ENCODE measurements at regions not wholly inside any gene's neighbourhood (a gene's known extent, or its start where the extent isn't known, plus 50 kb on each side); places are given as distances from the start of the nearest gene placed in this dataset.

- no peak for TF ChIP-seq CTCF (conservative IDR thresholded peaks at IDR 0.05)
- no peaks in the 10 kb centered on the region for H3K4me1 Mint-ChIP-seq
Measured at GRCh38 chr21:28592205-28592865, 400.3 kb downstream of the LTN1 start.

GRCh38 chr21:28590676-28591075, 402.0 kb downstream of the LTN1 start:
- no peaks in the 10 kb centered on the region for H3K4me1 Mint-ChIP-seq
- H3K4me3 Mint-ChIP-seq = no peak overlapping the region
- H3K36me3 Mint-ChIP-seq (ENCODE audit: low read depth) = no peaks in the 10 kb centered on the region
- no peak for TF ChIP-seq CTCF (conservative IDR thresholded peaks at IDR 0.05)
- no peak overlapping the region for H3K27ac Mint-ChIP-seq (ENCODE audit: unreplicated experiment)
- no peak for DNase-seq (ENCODE audit: low read depth, low spot score)
- H3K9me3 Mint-ChIP-seq = peaks cover 2% of the 10 kb centered on the region
- no peaks in the 10 kb centered on the region for H3K27me3 Mint-ChIP-seq (ENCODE audit: low read depth)

More at GRCh38 chr21:28592205-28592865, 400.3 kb downstream of the LTN1 start:
- Mint-ChIP-seq H3K36me3 (ENCODE audit: low read depth) (no peaks in the 10 kb centered on the region), H3K27me3 (ENCODE audit: low read depth) (no peaks in the 10 kb centered on the region), H3K4me3 (no peak overlapping the region), H3K9me3 (peaks cover 2% of the 10 kb centered on the region), H3K27ac (ENCODE audit: unreplicated experiment) (no peak overlapping the region)
- DNase-seq (ENCODE audit: low read depth, low spot score) = no peak

GRCh38 chr21:28590026-28590425, 402.7 kb downstream of the LTN1 start:
- H3K27ac Mint-ChIP-seq (ENCODE audit: unreplicated experiment) = no peak overlapping the region
- H3K4me1 Mint-ChIP-seq = no peaks in the 10 kb centered on the region

GRCh38 chr21:28588997-28589396, 403.7 kb downstream of the LTN1 start:
- H3K27ac Mint-ChIP-seq (ENCODE audit: unreplicated experiment) = no peak overlapping the region
- no peaks in the 10 kb centered on the region for H3K4me1 Mint-ChIP-seq
- H3K4me3 Mint-ChIP-seq = no peak overlapping the region
- no peak for DNase-seq (ENCODE audit: low read depth, low spot score)
- no peaks in the 10 kb centered on the region for H3K36me3 Mint-ChIP-seq (ENCODE audit: low read depth)
- no peaks in the 10 kb centered on the region for H3K27me3 Mint-ChIP-seq (ENCODE audit: low read depth)
- no peak for TF ChIP-seq CTCF (conservative IDR thresholded peaks at IDR 0.05)
- H3K9me3 Mint-ChIP-seq = peaks cover 8% of the 10 kb centered on the region

More at GRCh38 chr21:28590026-28590425, 402.7 kb downstream of the LTN1 start:
- DNase-seq (ENCODE audit: low read depth, low spot score) = no peak
- TF ChIP-seq CTCF (conservative IDR thresholded peaks at IDR 0.05) = no peak
- no peaks in the 10 kb centered on the region for H3K27me3 Mint-ChIP-seq (ENCODE audit: low read depth)
- no peak overlapping the region for H3K4me3 Mint-ChIP-seq
- no peaks in the 10 kb centered on the region for H3K36me3 Mint-ChIP-seq (ENCODE audit: low read depth)
- H3K9me3 Mint-ChIP-seq = peaks cover 5% of the 10 kb centered on the region

GRCh38 chr21:28587748-28588147, 404.9 kb downstream of the LTN1 start:
- Mint-ChIP-seq H3K27me3 (ENCODE audit: low read depth) (no peaks in the 10 kb centered on the region), H3K4me3 (no peak overlapping the region), H3K36me3 (ENCODE audit: low read depth) (no peaks in the 10 kb centered on the region), H3K9me3 (peaks cover 8% of the 10 kb centered on the region), H3K4me1 (no peaks in the 10 kb centered on the region), H3K27ac (ENCODE audit: unreplicated experiment) (no peak overlapping the region)
- no peak for TF ChIP-seq CTCF (conservative IDR thresholded peaks at IDR 0.05)
- no peak for DNase-seq (ENCODE audit: low read depth, low spot score)

Data from neural crest cell (in vitro differentiated cells).